ENCODE measurements at regions not wholly inside any gene's neighbourhood (a gene's known extent, or its start where the extent isn't known, plus 50 kb on each side); places are given as distances from the start of the nearest gene placed in this dataset.

- Mint-ChIP-seq H3K27me3 (peaks cover 26% of the 10 kb centered on the region), H3K4me1 (no peaks in the 10 kb centered on the region), H3K36me3 (ENCODE audit: insufficient read depth) (peaks cover 5% of the 10 kb centered on the region), H3K9me3 (no peaks in the 10 kb centered on the region), H3K4me3 (no peak overlapping the region), H3K27ac (ENCODE audit: low read depth) (no peak overlapping the region)
- ATAC-seq (replicated peaks; ENCODE audit: extremely low read depth, poor library complexity, severe bottlenecking) (no peak), DNase-seq (ENCODE audit: low spot score in 2 of 2) (no peak)
These were observed 77.4 kb downstream of the KCNF1 start for GRCh38 chr2:10989151-10989550.

DNA sequence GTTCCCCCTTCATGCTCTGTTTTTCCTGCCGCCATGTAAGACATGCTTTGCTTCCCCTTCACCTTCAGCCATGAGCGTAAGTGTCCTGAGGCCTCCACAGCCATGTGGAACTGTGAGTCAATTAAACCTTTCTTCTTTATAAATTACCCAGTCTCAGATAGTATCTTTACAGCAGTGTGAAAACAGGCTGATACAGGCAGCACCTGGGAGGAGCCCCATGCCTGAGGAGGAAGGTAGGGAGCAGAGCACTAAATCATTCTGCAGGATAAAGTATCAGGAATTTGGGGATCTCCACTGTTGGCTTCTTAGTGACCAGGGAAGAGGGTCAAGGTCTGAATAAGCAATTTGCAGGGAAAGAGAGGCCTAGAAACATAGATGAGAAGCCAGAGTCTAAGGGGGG lies 78.0 kb downstream of the KCNF1 start:
- Mint-ChIP-seq H3K4me3 (no peak overlapping the region), H3K4me1 (no peaks in the 10 kb centered on the region), H3K27ac (ENCODE audit: low read depth) (no peak overlapping the region), H3K27me3 (peaks cover 26% of the 10 kb centered on the region), H3K36me3 (ENCODE audit: insufficient read depth) (peaks cover 5% of the 10 kb centered on the region), H3K9me3 (no peaks in the 10 kb centered on the region)
- ATAC-seq (replicated peaks; ENCODE audit: extremely low read depth, poor library complexity, severe bottlenecking) (no peak), DNase-seq (ENCODE audit: low spot score in 2 of 2) (no peak)

DNA sequence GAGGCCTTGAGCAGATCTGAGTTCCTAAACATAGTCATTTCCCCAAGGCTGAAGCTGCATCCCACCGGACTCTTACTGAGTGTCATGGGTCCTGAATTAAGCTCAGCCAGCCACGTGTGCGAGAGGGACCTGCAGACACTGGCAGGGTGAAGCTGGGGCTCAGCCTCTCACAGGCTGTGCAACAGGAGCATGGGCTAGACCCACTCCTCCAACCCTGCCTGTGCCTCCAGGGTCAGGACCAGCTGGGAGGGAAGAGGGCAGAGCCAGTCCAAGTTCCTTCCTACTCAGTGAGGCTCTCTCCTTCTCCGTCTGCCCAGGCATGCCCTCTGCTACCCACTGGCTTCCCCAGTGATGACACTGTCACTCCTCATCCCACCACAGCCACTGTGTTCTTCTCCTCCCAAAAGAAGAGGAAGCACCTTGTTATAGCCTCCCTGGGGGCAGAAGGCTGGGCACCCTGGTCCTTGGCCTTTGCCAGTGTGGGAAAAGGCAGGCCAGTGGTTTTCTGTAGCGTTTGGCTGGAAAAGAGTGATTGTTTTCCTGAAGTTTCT lies 78.9 kb downstream of the KCNF1 start:
- no peaks in the 10 kb centered on the region for H3K4me1 Mint-ChIP-seq
- H3K9me3 Mint-ChIP-seq = no peaks in the 10 kb centered on the region
- peaks cover 5% of the 10 kb centered on the region for H3K36me3 Mint-ChIP-seq (ENCODE audit: insufficient read depth)
- DNase-seq (ENCODE audit: low spot score in 2 of 2) = no peak
- peaks cover 26% of the 10 kb centered on the region for H3K27me3 Mint-ChIP-seq
- no peak overlapping the region for H3K27ac Mint-ChIP-seq (ENCODE audit: low read depth)
- ATAC-seq (replicated peaks; ENCODE audit: extremely low read depth, poor library complexity, severe bottlenecking) = no peak
- no peak overlapping the region for H3K4me3 Mint-ChIP-seq

DNA sequence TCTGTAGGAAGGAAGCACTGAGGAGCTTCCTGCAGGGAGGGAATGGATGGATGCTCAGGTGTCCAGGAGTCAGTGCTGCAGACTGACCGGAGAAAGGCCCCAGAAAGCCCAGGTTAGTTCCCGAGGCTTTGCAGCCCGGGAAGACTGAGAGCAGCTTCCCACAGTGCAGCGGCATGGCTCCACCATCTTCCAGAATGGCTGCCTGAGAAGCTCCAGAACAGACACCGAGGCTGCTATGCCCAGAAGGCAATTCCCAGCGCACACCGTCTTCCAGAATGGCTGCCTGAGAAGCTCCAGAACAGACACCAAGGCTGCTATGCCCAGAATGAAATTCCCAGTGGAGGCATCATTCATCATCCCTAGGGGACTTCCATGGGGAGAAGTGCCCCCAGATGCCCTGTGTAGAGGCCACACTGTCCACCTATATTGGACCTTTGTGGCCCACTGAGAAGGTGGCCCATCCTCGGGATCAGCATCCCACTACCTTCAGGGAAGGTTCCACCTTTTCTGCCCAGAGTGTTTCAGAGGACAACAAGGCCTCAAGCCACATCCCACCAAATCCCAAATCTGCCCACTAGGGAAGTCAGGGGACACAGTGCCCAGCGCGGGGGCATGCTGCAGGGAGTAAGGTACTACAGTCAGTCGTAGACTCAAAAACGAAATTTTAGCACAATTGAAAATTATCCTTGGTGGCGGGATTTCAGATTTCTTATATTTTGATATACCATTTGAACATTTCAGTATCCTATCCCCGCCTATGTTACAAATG lies 80.5 kb downstream of the KCNF1 start:
- Mint-ChIP-seq H3K27me3 (peaks cover 26% of the 10 kb centered on the region), H3K4me3 (no peak overlapping the region), H3K4me1 (no peaks in the 10 kb centered on the region), H3K9me3 (no peaks in the 10 kb centered on the region), H3K27ac (ENCODE audit: low read depth) (no peak overlapping the region), H3K36me3 (ENCODE audit: insufficient read depth) (peaks cover 2% of the 10 kb centered on the region)
- no peak for ATAC-seq (replicated peaks; ENCODE audit: extremely low read depth, poor library complexity, severe bottlenecking)
- DNase-seq (ENCODE audit: low spot score in 2 of 2) = no peak

- H3K9me3 Mint-ChIP-seq = no peaks in the 10 kb centered on the region
- ATAC-seq (replicated peaks; ENCODE audit: extremely low read depth, poor library complexity, severe bottlenecking) = no peak
- peaks cover 26% of the 10 kb centered on the region for H3K27me3 Mint-ChIP-seq
- H3K4me3 Mint-ChIP-seq = no peak overlapping the region
- no peaks in the 10 kb centered on the region for H3K4me1 Mint-ChIP-seq
- no peak overlapping the region for H3K27ac Mint-ChIP-seq (ENCODE audit: low read depth)
- DNase-seq (ENCODE audit: low spot score in 2 of 2) = no peak
- peaks cover 2% of the 10 kb centered on the region for H3K36me3 Mint-ChIP-seq (ENCODE audit: insufficient read depth)
These were observed 81.3 kb downstream of the KCNF1 start for GRCh38 chr2:10993001-10993481.

- DNase-seq (ENCODE audit: low spot score in 2 of 2) (no peak), ATAC-seq (replicated peaks; ENCODE audit: extremely low read depth, poor library complexity, severe bottlenecking) (no peak)
- H3K4me1 Mint-ChIP-seq = no peaks in the 10 kb centered on the region
- peaks cover 26% of the 10 kb centered on the region for H3K27me3 Mint-ChIP-seq
- no peak overlapping the region for H3K4me3 Mint-ChIP-seq
- H3K9me3 Mint-ChIP-seq = no peaks in the 10 kb centered on the region
- H3K36me3 Mint-ChIP-seq (ENCODE audit: insufficient read depth) = no peaks in the 10 kb centered on the region
- no peak overlapping the region for H3K27ac Mint-ChIP-seq (ENCODE audit: low read depth)
These were observed 83.7 kb downstream of the KCNF1 start for GRCh38 chr2:10995366-10995970.

GRCh38 chr2:11004199-11004598 lies 92.5 kb downstream of the KCNF1 start:
- H3K9me3 Mint-ChIP-seq = no peaks in the 10 kb centered on the region
- H3K27ac Mint-ChIP-seq (ENCODE audit: low read depth) = no peak overlapping the region
- no peaks in the 10 kb centered on the region for H3K36me3 Mint-ChIP-seq (ENCODE audit: insufficient read depth)
- no peak for DNase-seq (ENCODE audit: low spot score in 2 of 2)
- H3K4me3 Mint-ChIP-seq = no peak overlapping the region
- ATAC-seq (replicated peaks; ENCODE audit: extremely low read depth, poor library complexity, severe bottlenecking) = no peak
- no peaks in the 10 kb centered on the region for H3K4me1 Mint-ChIP-seq
- peaks cover 46% of the 10 kb centered on the region for H3K27me3 Mint-ChIP-seq

- no peak for ATAC-seq (replicated peaks; ENCODE audit: extremely low read depth, poor library complexity, severe bottlenecking)
- Mint-ChIP-seq H3K4me3 (no peak overlapping the region), H3K27ac (ENCODE audit: low read depth) (no peak overlapping the region), H3K4me1 (no peaks in the 10 kb centered on the region), H3K36me3 (ENCODE audit: insufficient read depth) (peaks cover under 1% of the 10 kb centered on the region), H3K9me3 (peaks cover 1% of the 10 kb centered on the region), H3K27me3 (peaks cover 51% of the 10 kb centered on the region)
- no peak for DNase-seq (ENCODE audit: low spot score in 2 of 2)
These were observed 93.3 kb downstream of the KCNF1 start for GRCh38 chr2:11005032-11005431.

DNA sequence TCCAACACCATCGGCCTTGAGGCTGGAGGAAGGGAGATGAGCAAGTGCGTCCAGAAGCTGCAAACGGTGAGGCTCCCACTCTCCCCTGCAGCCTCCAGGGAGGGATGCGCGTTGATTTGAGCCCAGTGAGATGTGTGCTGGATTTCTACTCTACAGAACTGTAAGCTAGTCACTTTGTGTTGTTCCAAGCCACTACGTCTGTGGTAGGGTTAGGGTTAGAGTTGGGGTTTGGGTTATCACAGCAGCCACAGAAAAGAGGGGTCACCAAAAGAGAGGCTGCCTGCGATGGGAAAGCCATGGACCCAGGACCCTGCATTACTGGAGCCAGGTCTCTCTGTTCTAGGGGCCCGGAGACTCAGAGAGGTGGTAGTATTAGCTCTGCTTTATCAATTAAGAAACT lies 94.5 kb downstream of the KCNF1 start:
- DNase-seq (ENCODE audit: low spot score in 2 of 2) = no peak
- H3K4me1 Mint-ChIP-seq = no peaks in the 10 kb centered on the region
- H3K27ac Mint-ChIP-seq (ENCODE audit: low read depth) = no peak overlapping the region
- H3K4me3 Mint-ChIP-seq = no peak overlapping the region
- peaks cover 57% of the 10 kb centered on the region for H3K27me3 Mint-ChIP-seq
- no peak for ATAC-seq (replicated peaks; ENCODE audit: extremely low read depth, poor library complexity, severe bottlenecking)
- peaks cover 8% of the 10 kb centered on the region for H3K9me3 Mint-ChIP-seq
- peaks cover 2% of the 10 kb centered on the region for H3K36me3 Mint-ChIP-seq (ENCODE audit: insufficient read depth)

- ATAC-seq (replicated peaks; ENCODE audit: extremely low read depth, poor library complexity, severe bottlenecking) (no peak), DNase-seq (ENCODE audit: low spot score in 2 of 2) (no peak)
- H3K27ac Mint-ChIP-seq (ENCODE audit: low read depth) = no peak overlapping the region
- H3K9me3 Mint-ChIP-seq = peaks cover 8% of the 10 kb centered on the region
- no peaks in the 10 kb centered on the region for H3K4me1 Mint-ChIP-seq
- H3K36me3 Mint-ChIP-seq (ENCODE audit: insufficient read depth) = peaks cover 2% of the 10 kb centered on the region
- H3K27me3 Mint-ChIP-seq = peaks cover 49% of the 10 kb centered on the region
- H3K4me3 Mint-ChIP-seq = no peak overlapping the region
These were observed 95.9 kb downstream of the KCNF1 start for GRCh38 chr2:11007331-11008264.

DNA sequence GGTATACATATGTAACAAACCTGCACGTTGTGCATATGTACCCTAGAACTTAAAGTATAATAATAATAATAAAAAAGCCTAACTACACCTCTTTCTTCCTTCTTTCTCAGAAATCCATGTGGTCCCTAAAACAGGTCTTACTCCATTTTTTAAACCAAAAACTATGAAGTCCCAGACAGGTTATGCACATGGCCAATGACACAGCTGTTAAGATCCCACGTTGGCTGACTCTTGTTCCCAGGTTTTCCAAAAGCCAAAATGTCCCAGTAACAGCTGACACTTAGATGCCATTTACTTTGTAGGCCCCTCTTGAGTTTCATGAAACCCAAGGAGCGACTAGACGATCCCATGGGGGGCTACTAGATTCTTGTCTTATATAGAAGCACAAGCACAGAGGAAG lies 97.0 kb downstream of the KCNF1 start:
- ATAC-seq (replicated peaks; ENCODE audit: extremely low read depth, poor library complexity, severe bottlenecking) = no peak
- Mint-ChIP-seq H3K4me3 (no peak overlapping the region), H3K27ac (ENCODE audit: low read depth) (no peak overlapping the region), H3K27me3 (peaks cover 47% of the 10 kb centered on the region), H3K4me1 (no peaks in the 10 kb centered on the region), H3K9me3 (peaks cover 12% of the 10 kb centered on the region), H3K36me3 (ENCODE audit: insufficient read depth) (peaks cover 2% of the 10 kb centered on the region)
- no peak for DNase-seq (ENCODE audit: low spot score in 2 of 2)

DNA sequence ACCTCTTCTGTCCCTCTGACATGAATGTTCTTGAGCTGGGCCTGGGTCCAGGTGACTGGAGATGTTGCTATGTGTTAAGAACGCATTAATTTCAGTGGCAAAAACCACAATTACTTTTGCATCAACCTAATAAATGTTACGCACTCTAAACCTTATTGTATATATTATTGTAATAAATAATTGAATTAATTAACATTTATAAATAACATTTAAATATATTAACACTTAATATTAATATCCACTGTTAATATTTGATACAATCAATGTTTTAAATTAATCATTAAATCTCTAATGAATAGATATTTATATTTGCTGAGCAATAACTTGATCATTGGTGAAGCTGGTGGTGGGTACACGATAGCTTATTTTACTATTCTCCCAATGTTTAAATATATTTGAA lies 97.4 kb downstream of the KCNF1 start:
- Mint-ChIP-seq H3K4me1 (no peaks in the 10 kb centered on the region), H3K9me3 (peaks cover 13% of the 10 kb centered on the region), H3K27me3 (peaks cover 47% of the 10 kb centered on the region), H3K36me3 (ENCODE audit: insufficient read depth) (peaks cover 2% of the 10 kb centered on the region), H3K4me3 (no peak overlapping the region), H3K27ac (ENCODE audit: low read depth) (no peak overlapping the region)
- ATAC-seq (replicated peaks; ENCODE audit: extremely low read depth, poor library complexity, severe bottlenecking) (no peak), DNase-seq (ENCODE audit: low spot score in 2 of 2) (no peak)

Measured in central memory CD8-positive, alpha-beta T cell (primary cell).